ENCODE measurements at regions not wholly inside any gene's neighbourhood (a gene's known extent, or its start where the extent isn't known, plus 50 kb on each side); places are given as distances from the start of the nearest gene placed in this dataset.

GRCh38 chr6:140101367-140101766, 726.9 kb upstream of the CITED2 start:
- DNase-seq (ENCODE audit: low read depth in 1 of 2, low spot score in 1 of 2), result no peak

- no peak for DNase-seq (ENCODE audit: low read depth in 1 of 2, low spot score in 1 of 2)
These were observed 721.1 kb upstream of the CITED2 start for GRCh38 chr6:140095532-140095931.

- DNase-seq (ENCODE audit: low read depth in 1 of 2, low spot score in 1 of 2), result no peak
These were observed 717.4 kb upstream of the CITED2 start for GRCh38 chr6:140091895-140092294.

GRCh38 chr6:140090871-140091270, 716.4 kb upstream of the CITED2 start:
- no peak for DNase-seq (ENCODE audit: low read depth in 1 of 2, low spot score in 1 of 2)

GRCh38 chr6:140083375-140083774, 708.9 kb upstream of the CITED2 start:
- DNase-seq (ENCODE audit: low read depth in 1 of 2, low spot score in 1 of 2), result no peak

GRCh38 chr6:140082867-140083297, 708.4 kb upstream of the CITED2 start:
- no peak for DNase-seq (ENCODE audit: low read depth in 1 of 2, low spot score in 1 of 2)

- no peak for DNase-seq (ENCODE audit: low read depth in 1 of 2, low spot score in 1 of 2)
These were observed 704.9 kb upstream of the CITED2 start for GRCh38 chr6:140079328-140079727.

- DNase-seq (ENCODE audit: low read depth in 1 of 2, low spot score in 1 of 2), result no peak
These were observed 704.2 kb upstream of the CITED2 start for GRCh38 chr6:140078561-140079125.

GRCh38 chr6:140077827-140078560, 703.5 kb upstream of the CITED2 start:
- no peak for DNase-seq (ENCODE audit: low read depth in 1 of 2, low spot score in 1 of 2)

GRCh38 chr6:140076105-140076504, 701.7 kb upstream of the CITED2 start:
- no peak for DNase-seq (ENCODE audit: low read depth in 1 of 2, low spot score in 1 of 2)

GRCh38 chr6:140073456-140073855, 699.0 kb upstream of the CITED2 start:
- no peak for DNase-seq (ENCODE audit: low read depth in 1 of 2, low spot score in 1 of 2)

- no peak for DNase-seq (ENCODE audit: low read depth in 1 of 2, low spot score in 1 of 2)
These were observed 697.2 kb upstream of the CITED2 start for GRCh38 chr6:140071601-140072062.

- DNase-seq (ENCODE audit: low read depth in 1 of 2, low spot score in 1 of 2), result no peak
These were observed 696.5 kb upstream of the CITED2 start for GRCh38 chr6:140070846-140071473.

GRCh38 chr6:140069576-140069975, 695.1 kb upstream of the CITED2 start:
- no peak for DNase-seq (ENCODE audit: low read depth in 1 of 2, low spot score in 1 of 2)

GRCh38 chr6:140068801-140069200, 694.4 kb upstream of the CITED2 start:
- DNase-seq (ENCODE audit: low read depth in 1 of 2, low spot score in 1 of 2), result no peak

- DNase-seq (ENCODE audit: low read depth in 1 of 2, low spot score in 1 of 2), result no peak
These were observed 689.9 kb upstream of the CITED2 start for GRCh38 chr6:140064366-140064765.

GRCh38 chr6:140063021-140063399, 688.6 kb upstream of the CITED2 start:
- DNase-seq (ENCODE audit: low read depth in 1 of 2, low spot score in 1 of 2), result no peak

GRCh38 chr6:140062043-140063020, 687.9 kb upstream of the CITED2 start:
- no peak for DNase-seq (ENCODE audit: low read depth in 1 of 2, low spot score in 1 of 2)

GRCh38 chr6:140061110-140062042, 686.9 kb upstream of the CITED2 start:
- DNase-seq (ENCODE audit: low read depth in 1 of 2, low spot score in 1 of 2), result no peak

GRCh38 chr6:140059947-140060346, 685.5 kb upstream of the CITED2 start:
- no peak for DNase-seq (ENCODE audit: low read depth in 1 of 2, low spot score in 1 of 2)
